ENCODE measurements at regions not wholly inside any gene's neighbourhood (a gene's known extent, or its start where the extent isn't known, plus 50 kb on each side); places are given as distances from the start of the nearest gene placed in this dataset.

- no peak for DNase-seq
These were observed 53.8 kb upstream of the ASB18 start for GRCh38 chr2:236317938-236318396.

GRCh38 chr2:236318401-236318800 is 54.2 kb upstream of the ASB18 start:
- no peak for DNase-seq

GRCh38 chr2:236319036-236319435 is 54.8 kb upstream of the ASB18 start:
- no peak for DNase-seq

- no peak for DNase-seq
These were observed 57.2 kb upstream of the ASB18 start for GRCh38 chr2:236321415-236321814.

- DNase-seq = no peak
These were observed 69.4 kb upstream of the ASB18 start for GRCh38 chr2:236333417-236334121.

- no peak for DNase-seq
These were observed 70.1 kb upstream of the ASB18 start for GRCh38 chr2:236334122-236334876.

GRCh38 chr2:236335696-236336574 is 71.7 kb upstream of the ASB18 start:
- no peak for DNase-seq

- no peak for DNase-seq
These were observed 72.6 kb upstream of the ASB18 start for GRCh38 chr2:236336575-236337464.

GRCh38 chr2:236337465-236338325 is 73.5 kb upstream of the ASB18 start:
- DNase-seq = no peak

GRCh38 chr2:236338495-236339184 is 74.4 kb upstream of the ASB18 start:
- DNase-seq = no peak

GRCh38 chr2:236340251-236340650 is 76.0 kb upstream of the ASB18 start:
- no peak for DNase-seq

GRCh38 chr2:236341067-236341466 is 76.9 kb upstream of the ASB18 start:
- DNase-seq = no peak

- DNase-seq = no peak
These were observed 77.5 kb upstream of the ASB18 start for GRCh38 chr2:236341721-236342120.

- no peak for DNase-seq
These were observed 78.3 kb upstream of the ASB18 start for GRCh38 chr2:236342507-236342906.

GRCh38 chr2:236342951-236343350 is 78.7 kb upstream of the ASB18 start:
- no peak for DNase-seq

- DNase-seq = no peak
These were observed 79.4 kb upstream of the ASB18 start for GRCh38 chr2:236343400-236344161.

- DNase-seq = no peak
These were observed 80.2 kb upstream of the ASB18 start for GRCh38 chr2:236344446-236344845.

GRCh38 chr2:236345081-236345714 is 81.0 kb upstream of the ASB18 start:
- no peak for DNase-seq

- DNase-seq = no peak
These were observed 82.2 kb upstream of the ASB18 start for GRCh38 chr2:236346366-236346765.

Measured in activated CD4-positive, alpha-beta T cell treated with anti-CD3 and anti-CD28 coated beads for 1 hour (primary cell).